Keratinocyte (primary cell): ENCODE measurements at regions not wholly inside any gene's neighbourhood (a gene's known extent, or its start where the extent isn't known, plus 50 kb on each side); places are given as distances from the start of the nearest gene placed in this dataset.

Experiments used
- CTCF ChIP-seq, 3 experiments: IDR thresholded peaks in 1 of 3; conservative IDR thresholded peaks in 1 of 3; optimal IDR thresholded peaks in 1 of 3; 2 replicates in 2 of 3; 3 replicates in 1 of 3; pipeline versions ENCODE3 to v1.5.1; 2011; ENCODE audit warnings: low read length in 3 of 3, mild to moderate bottlenecking in 3 of 3, moderate library complexity in 2 of 3, control low read depth in 1 of 3, inconsistent platforms in 1 of 3; ENCODE audit not compliant: insufficient read depth in 2 of 3; ENCODE audit errors: extremely low read depth in 1 of 3
- EZH2 ChIP-seq: IDR thresholded peaks from one replicate; pipeline ENCODE4 v1.6.1; 2012; ENCODE audit warnings: inconsistent platforms, mild to moderate bottlenecking, low read length, moderate library complexity

- TF ChIP-seq CTCF (optimal IDR thresholded peaks at IDR 0.05 in 1 of 3, IDR thresholded peaks at IDR 0.05 in 1 of 3, conservative IDR thresholded peaks at IDR 0.05 in 1 of 3; ENCODE audit: extremely low read depth in 1 of 3, insufficient read depth in 2 of 3, low read length in 3 of 3), result no peak
- TF ChIP-seq EZH2, result no peak
Measured at GRCh38 chr12:92299744-92300143, 154.1 kb upstream of the BTG1 start.
